Activated gamma-delta T cell treated with Interleukin-2 at 50 U/mL for 16 hours (primary cell): ENCODE measurements at regions not wholly inside any gene's neighbourhood (a gene's known extent, or its start where the extent isn't known, plus 50 kb on each side); places are given as distances from the start of the nearest gene placed in this dataset.
"Not testable (repeated sequence)": the region's sequence is repeated elsewhere in the genome, so short reads cannot be mapped to it uniquely, and the experiment has no call there.

ENCODE experiments used
- DNase-seq: peaks from one replicate; pipeline ENCODE4 v3.0.0-alpha.2; 2020

DNA sequence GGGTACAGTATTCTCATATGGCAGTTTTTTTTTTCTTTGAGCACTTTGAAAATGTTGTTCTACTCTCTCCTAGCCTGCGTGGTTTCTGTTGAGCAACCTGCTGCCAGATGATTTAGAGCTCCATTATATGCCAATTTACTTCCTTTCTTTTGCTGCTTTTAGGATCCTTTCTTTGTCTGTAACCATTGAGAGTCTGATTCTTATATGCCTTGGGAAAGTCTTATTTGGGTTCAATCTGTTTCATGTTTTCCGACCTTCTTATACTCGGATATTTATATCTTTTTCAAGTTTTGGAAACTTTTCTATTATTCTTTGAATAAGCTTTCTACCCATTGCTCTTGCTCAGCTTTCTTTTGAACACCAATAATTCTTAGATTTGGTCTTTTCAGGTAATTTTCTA, 138.1 kb upstream of the RAG2 start:
- no peak for DNase-seq

- not testable (repeated sequence) for DNase-seq
These were observed 135.7 kb upstream of the RAG2 start for GRCh38 chr11:36733721-36734120.

- no peak for DNase-seq
These were observed 132.7 kb upstream of the RAG2 start for GRCh38 chr11:36730761-36731160.

GRCh38 chr11:36729825-36730224, 131.8 kb upstream of the RAG2 start:
- no peak for DNase-seq

DNA sequence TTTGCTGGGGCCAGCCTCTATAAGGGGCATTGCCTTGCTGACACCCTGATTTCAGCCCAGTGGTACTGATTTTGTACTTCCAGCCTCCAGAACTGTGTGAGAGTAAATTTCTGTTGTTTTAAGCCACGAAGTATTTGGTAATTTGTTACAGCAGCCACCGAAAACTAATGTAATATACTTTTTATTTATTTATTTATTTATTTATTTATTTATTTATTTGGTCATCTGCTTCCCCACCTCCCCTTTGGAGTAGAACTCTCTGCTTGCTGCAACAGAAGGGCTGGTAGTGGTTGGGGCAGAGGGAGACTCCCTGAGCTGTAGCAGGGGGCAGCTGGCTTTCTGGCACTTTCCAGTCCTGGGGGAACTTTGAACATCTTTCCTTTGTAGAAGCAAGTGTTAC, 128.4 kb upstream of the RAG2 start:
- no peak for DNase-seq

DNA sequence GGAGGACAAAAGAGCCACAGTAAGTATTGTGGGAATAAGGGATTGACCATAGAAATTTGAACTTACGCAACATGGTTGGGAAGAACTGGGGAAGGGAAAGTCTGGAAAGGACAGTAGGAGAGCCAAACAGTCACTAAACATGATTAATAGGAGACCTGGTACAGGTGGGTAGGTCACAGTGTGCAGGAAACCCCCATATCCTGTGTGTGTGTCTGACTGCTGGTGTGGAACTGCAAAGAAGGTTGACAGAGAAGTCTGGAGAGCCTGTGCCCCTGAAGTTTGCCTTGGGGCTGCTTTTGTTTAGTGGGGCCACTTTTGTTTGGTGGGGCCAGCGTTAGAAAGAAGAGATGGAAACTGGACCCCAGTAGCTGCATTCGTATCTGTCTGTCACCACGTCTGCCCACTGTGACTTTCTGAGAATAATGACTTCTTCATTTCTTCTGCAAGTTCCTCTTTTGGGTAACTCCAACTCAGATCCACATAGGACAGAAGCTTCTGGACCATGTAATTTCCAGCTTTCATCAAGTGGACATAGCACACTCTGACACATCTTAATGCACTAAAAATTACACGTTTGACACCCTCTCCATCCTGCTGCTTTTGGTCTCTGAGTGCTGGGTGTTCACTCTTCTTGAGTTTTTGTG, 126.8 kb upstream of the RAG2 start:
- DNase-seq, result no peak

DNA sequence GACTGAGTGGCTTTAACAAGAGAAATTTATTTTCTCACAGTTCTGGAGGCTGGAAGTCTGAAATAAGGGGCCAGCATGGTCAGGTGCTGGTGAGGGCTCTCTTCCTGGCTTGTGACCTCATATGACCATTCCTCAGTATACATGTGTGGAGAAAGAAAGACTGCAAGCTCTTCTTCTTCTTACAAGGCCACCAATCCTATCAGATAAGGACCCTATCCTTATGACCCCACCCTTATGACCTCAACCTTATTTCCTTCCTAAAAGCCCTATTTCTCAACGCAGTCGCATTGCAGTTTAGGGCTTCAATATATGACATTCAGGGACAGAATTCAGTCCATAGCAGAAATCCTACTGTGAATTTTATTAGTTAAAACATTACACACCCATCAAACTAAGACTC, 124.4 kb upstream of the RAG2 start:
- DNase-seq, result no peak

- DNase-seq, result no peak
These were observed 121.5 kb upstream of the RAG2 start for GRCh38 chr11:36719358-36720107.

DNA sequence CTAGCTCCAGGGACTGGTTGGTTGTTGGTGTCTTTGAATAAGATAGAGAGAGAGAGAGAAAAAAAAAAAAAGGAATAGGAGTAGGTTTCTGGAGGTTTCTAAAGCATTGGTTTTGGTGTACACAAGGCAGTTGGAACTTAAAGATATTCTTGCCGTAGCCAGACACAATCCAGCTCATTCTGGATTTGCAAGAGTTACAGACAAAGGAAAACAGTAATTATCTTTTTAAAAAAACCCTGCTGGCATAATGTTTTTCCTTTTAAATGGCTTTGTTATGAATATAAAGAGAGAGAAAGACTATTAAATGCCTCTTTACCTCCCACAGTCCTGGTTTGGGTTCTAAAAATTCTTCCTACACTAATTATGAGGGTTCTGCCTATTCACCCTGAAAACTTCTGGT, 120.4 kb upstream of the RAG2 start:
- DNase-seq, result no peak

GRCh38 chr11:36713715-36714114, 115.7 kb upstream of the RAG2 start:
- DNase-seq, result no peak

DNA sequence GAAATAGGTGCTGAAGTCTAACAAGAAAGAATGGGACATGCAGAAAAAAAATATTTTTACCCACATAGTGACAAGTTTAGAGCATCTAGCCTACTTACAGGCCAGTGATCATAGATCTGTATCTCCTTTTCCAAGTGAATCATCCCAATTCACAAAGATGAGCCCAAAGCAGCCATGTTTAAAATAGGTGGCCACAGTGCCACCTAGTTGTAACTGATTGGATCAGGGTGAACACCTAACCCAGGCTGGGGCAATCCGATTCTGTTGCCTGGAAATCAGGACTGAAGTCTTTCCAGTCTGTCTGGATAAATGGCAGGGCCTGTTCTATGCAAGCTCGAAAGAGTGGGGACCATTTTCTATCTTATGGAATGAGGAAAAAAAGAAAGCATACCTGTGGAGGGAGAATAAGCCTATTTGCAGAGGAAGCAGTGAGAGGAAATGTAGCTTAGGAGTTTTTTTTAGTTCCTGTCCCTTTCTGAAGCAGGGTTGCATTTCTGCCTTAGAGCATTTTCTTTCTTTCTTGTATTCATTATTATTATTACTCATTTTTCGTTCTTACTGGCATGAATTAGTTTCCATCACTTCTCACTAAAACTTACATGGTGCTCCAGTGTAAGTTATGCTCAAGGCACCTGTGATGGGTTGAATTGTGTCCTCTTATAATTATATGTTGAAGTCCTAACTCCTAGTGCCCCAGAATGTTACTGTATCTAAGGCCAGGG, 113.2 kb upstream of the RAG2 start:
- DNase-seq, result no peak
